Keratinocyte (primary cell): ENCODE measurements at regions not wholly inside any gene's neighbourhood (a gene's known extent, or its start where the extent isn't known, plus 50 kb on each side); places are given as distances from the start of the nearest gene placed in this dataset.
"Not testable (repeated sequence)": the region's sequence is repeated elsewhere in the genome, so short reads cannot be mapped to it uniquely, and the experiment has no call there.

Experiments
- DNase-seq: peaks from one replicate; pipeline ENCODE4 v3.0.0-alpha.2; 2011; ENCODE audit warnings: low read depth, missing footprints, low spot score
- FAIRE-seq: peaks from 2 replicates; lab custom pipeline; 2011; peaks lifted over from hg19 to GRCh38; lab: Jason Lieb, UNC
- H2AFZ ChIP-seq: 2 replicates; pipeline ENCODE4 v1.6.0; 2012; ENCODE audit warnings: low read length, control low read depth, inconsistent platforms; ENCODE audit not compliant: control insufficient read depth
- H3K27ac ChIP-seq: 2 replicates; pipeline ENCODE4 v1.5.1; 2011; ENCODE audit warnings: low read length; ENCODE audit not compliant: control insufficient read depth, insufficient read depth
- H3K27me3 ChIP-seq: 3 replicates; pipeline ENCODE4 v1.6.0; 2011; ENCODE audit warnings: low read length; ENCODE audit not compliant: control insufficient read depth, insufficient read depth; ENCODE audit errors: extremely low read depth
- H3K36me3 ChIP-seq, 2 experiments: 2 replicates in 1 of 2; 3 replicates in 1 of 2; pipeline ENCODE4 v1.5.1; 2011; ENCODE audit warnings: low read length in 2 of 2, mild to moderate bottlenecking in 1 of 2; ENCODE audit not compliant: control insufficient read depth in 2 of 2, insufficient read depth in 2 of 2; ENCODE audit errors: extremely low read depth in 1 of 2
- H3K4me1 ChIP-seq: 3 replicates; pipeline ENCODE4 v1.5.1; 2011; ENCODE audit warnings: low read length; ENCODE audit not compliant: control insufficient read depth, insufficient read depth; ENCODE audit errors: extremely low read depth
- H3K4me2 ChIP-seq: 3 replicates; pipeline ENCODE4 v1.6.0; 2011; ENCODE audit warnings: low read depth, low read length; ENCODE audit not compliant: control insufficient read depth, insufficient read depth; ENCODE audit errors: extremely low read depth
- H3K4me3 ChIP-seq, 3 experiments: fragments of 200-600 bp in 1 of 3; sonication (generic) in 1 of 3; 2 replicates in 2 of 3; 3 replicates in 1 of 3; pipeline ENCODE4 v1.5.1; 2011 to 2016; ENCODE audit warnings: low read length in 3 of 3, mild to moderate bottlenecking in 3 of 3, control low read depth in 2 of 3, inconsistent platforms in 1 of 3, low read depth in 1 of 3, mixed read lengths in 1 of 3, mixed run types in 1 of 3, moderate library complexity in 1 of 3; ENCODE audit not compliant: control insufficient read depth in 2 of 3, insufficient read depth in 2 of 3; ENCODE audit errors: extremely low read depth in 1 of 3
- H3K79me2 ChIP-seq: 2 replicates; pipeline ENCODE4 v1.6.0; 2012; ENCODE audit warnings: low read length; ENCODE audit not compliant: control insufficient read depth, insufficient read depth
- H3K9ac ChIP-seq: 3 replicates; pipeline ENCODE4 v1.6.0; 2011; ENCODE audit warnings: low read length; ENCODE audit not compliant: control insufficient read depth, insufficient read depth; ENCODE audit errors: extremely low read depth
- H3K9me1 ChIP-seq: 3 replicates; pipeline ENCODE4 v1.6.0; 2011; ENCODE audit warnings: low read length; ENCODE audit not compliant: control insufficient read depth, insufficient read depth; ENCODE audit errors: extremely low read depth
- H3K9me3 ChIP-seq: 2 replicates; pipeline ENCODE4 v1.5.1; 2012; ENCODE audit warnings: low read depth, low read length; ENCODE audit not compliant: control insufficient read depth
- H4K20me1 ChIP-seq: 3 replicates; pipeline ENCODE4 v1.6.0; 2011; ENCODE audit warnings: low read length; ENCODE audit not compliant: control insufficient read depth, insufficient read depth; ENCODE audit errors: extremely low read depth
- CTCF ChIP-seq, 3 experiments: IDR thresholded peaks in 1 of 3; conservative IDR thresholded peaks in 1 of 3; optimal IDR thresholded peaks in 1 of 3; 2 replicates in 2 of 3; 3 replicates in 1 of 3; pipeline versions ENCODE3 to v1.5.1; 2011; ENCODE audit warnings: low read length in 3 of 3, mild to moderate bottlenecking in 3 of 3, moderate library complexity in 2 of 3, control low read depth in 1 of 3, inconsistent platforms in 1 of 3; ENCODE audit not compliant: insufficient read depth in 2 of 3; ENCODE audit errors: extremely low read depth in 1 of 3
- EZH2 ChIP-seq: IDR thresholded peaks from one replicate; pipeline ENCODE4 v1.6.1; 2012; ENCODE audit warnings: inconsistent platforms, mild to moderate bottlenecking, low read length, moderate library complexity
- dilution Hi-C: fragments of 300-500 bp; cut with MboI; formaldehyde crosslinking; loops from one replicate; pipeline ENCODE4 v1.7.0; 2020; ENCODE audit warnings: low sequenced_read_pairs; ENCODE audit not compliant: extremely low pct_ligation_motif_present

GRCh38 chr1:120952207-120952870 is 62.8 kb downstream of the PPIAL4A start:
- FAIRE-seq, DNase-seq, H4K20me1 ChIP-seq, H3K27me3 ChIP-seq, dilution Hi-C loops, H3K79me2 ChIP-seq, H2AFZ ChIP-seq, H3K4me1 ChIP-seq, H3K9ac ChIP-seq, H3K36me3 ChIP-seq, H3K27ac ChIP-seq, H3K4me3 ChIP-seq, H3K9me1 ChIP-seq, H3K9me3 ChIP-seq, H3K4me2 ChIP-seq: not testable (repeated sequence)

- H4K20me1 ChIP-seq, H3K9me1 ChIP-seq, dilution Hi-C loops, H2AFZ ChIP-seq, H3K4me3 ChIP-seq, H3K9ac ChIP-seq, H3K9me3 ChIP-seq, H3K27ac ChIP-seq, H3K27me3 ChIP-seq, H3K36me3 ChIP-seq, DNase-seq, H3K4me1 ChIP-seq, H3K4me2 ChIP-seq, FAIRE-seq, H3K79me2 ChIP-seq: not testable (repeated sequence)
These were observed 63.3 kb downstream of the PPIAL4A start for GRCh38 chr1:120952871-120953265.

- no peak for TF ChIP-seq CTCF (optimal IDR thresholded peaks at IDR 0.05 in 1 of 3, IDR thresholded peaks at IDR 0.05 in 1 of 3, conservative IDR thresholded peaks at IDR 0.05 in 1 of 3; ENCODE audit: extremely low read depth in 1 of 3, insufficient read depth in 2 of 3, low read length in 3 of 3)
- no peak for TF ChIP-seq EZH2
- Histone ChIP-seq H3K4me3 (no peak overlapping the region), H3K9ac (no peak overlapping the region)
These were observed 65.2 kb downstream of the PPIAL4A start for GRCh38 chr1:120954736-120955135.

GRCh38 chr1:120955961-120956360 is 66.4 kb downstream of the PPIAL4A start:
- H3K9me1 ChIP-seq, FAIRE-seq, H3K79me2 ChIP-seq, dilution Hi-C loops, H3K4me3 ChIP-seq, H3K27ac ChIP-seq, H3K4me2 ChIP-seq, H3K9me3 ChIP-seq, H3K4me1 ChIP-seq, H3K36me3 ChIP-seq, H3K27me3 ChIP-seq, H2AFZ ChIP-seq, DNase-seq, H3K9ac ChIP-seq, H4K20me1 ChIP-seq: not testable (repeated sequence)

More at GRCh38 chr1:120954736-120955135, 65.2 kb downstream of the PPIAL4A start:
- no peaks in the 10 kb centered on the region for H3K9me3 ChIP-seq
- dilution Hi-C loops: no loop called here
- H2AFZ ChIP-seq: no peak overlapping the region
- no peaks in the 10 kb centered on the region for H3K4me1 ChIP-seq
- DNase-seq: no peak
- H4K20me1 ChIP-seq: no peaks in the 10 kb centered on the region
- FAIRE-seq: no peak
- no peaks in the 10 kb centered on the region for H3K9me1 ChIP-seq
- H3K27ac ChIP-seq: no peak overlapping the region
- no peaks in the 10 kb centered on the region for H3K79me2 ChIP-seq
- H3K36me3 ChIP-seq: no peaks in the 10 kb centered on the region
- no peak overlapping the region for H3K4me2 ChIP-seq
- no peaks in the 10 kb centered on the region for H3K27me3 ChIP-seq
